Thyroid gland (tissue), 4 donors: ENCODE measurements at regions not wholly inside any gene's neighbourhood (a gene's known extent, or its start where the extent isn't known, plus 50 kb on each side); places are given as distances from the start of the nearest gene placed in this dataset.

Experiments
- CTCF ChIP-seq, 6 experiments: fragments of 200-600 bp in 3 of 6; fragments of 450-650 bp in 3 of 6; sonication (generic) in 3 of 6; IDR thresholded peaks; one replicate each; pipeline ENCODE4 v1.5.1; 2016 to 2019; ENCODE audit warnings: antibody characterized with exemption in 6 of 6, mild to moderate bottlenecking in 2 of 6, inconsistent platforms in 1 of 6, moderate library complexity in 1 of 6
- POLR2A ChIP-seq, 2 donors: fragments of 450-650 bp; IDR thresholded peaks; one replicate each; pipeline ENCODE4 v1.6.1; 2017; ENCODE audit warnings: antibody characterized with exemption in 2 of 2, mild to moderate bottlenecking in 2 of 2, moderate library complexity in 1 of 2

- no peak for TF ChIP-seq POLR2A (IDR thresholded peaks at IDR 0.05)
- no peak for TF ChIP-seq CTCF (IDR thresholded peaks at IDR 0.05)
Observed at GRCh38 chr7:13049946-13050345, 362.5 kb downstream of the ARL4A start.
